ENCODE measurements at regions not wholly inside any gene's neighbourhood (a gene's known extent, or its start where the extent isn't known, plus 50 kb on each side); places are given as distances from the start of the nearest gene placed in this dataset.

GRCh38 chr14:40129159-40129558 lies 696.9 kb upstream of the FBXO33 start:
- no peak overlapping the region for H3K27ac ChIP-seq
- H3K27me3 ChIP-seq (replicated peaks in 1 of 7): no peaks in the 10 kb centered on the region
- TF ChIP-seq CTCF (IDR thresholded peaks at IDR 0.05 in 8 of 11, conservative IDR thresholded peaks at IDR 0.05 in 3 of 11) (no peak), POLR2A (IDR thresholded peaks at IDR 0.05) (no peak), POLR2AphosphoS5 (IDR thresholded peaks at IDR 0.05) (no peak)
- no peaks in the 10 kb centered on the region for H3K4me1 ChIP-seq
- H3K9me3 ChIP-seq: peaks cover 0 to 23% (median 2%) of the 10 kb centered on the region in 8 donors
- no peaks in the 10 kb centered on the region for H3K36me3 ChIP-seq
- intact Hi-C loops (cut with DNase I; ENCODE audit: low total_unique reads): no loop called here
- no peak for DNase-seq
- H3K4me3 ChIP-seq: no peak overlapping the region

GRCh38 chr14:40123816-40124215 lies 691.6 kb upstream of the FBXO33 start:
- 79 to 90% (median 89%) methylated on average over 2 of the region's 2 CpGs for WGBS, 5 donors
- TF ChIP-seq CTCF (IDR thresholded peaks at IDR 0.05 in 8 of 11, conservative IDR thresholded peaks at IDR 0.05 in 3 of 11) (no peak), POLR2A (IDR thresholded peaks at IDR 0.05) (no peak), POLR2AphosphoS5 (IDR thresholded peaks at IDR 0.05) (no peak)
- intact Hi-C loops (cut with DNase I; ENCODE audit: low total_unique reads): no loop called here
- Histone ChIP-seq H3K4me3 (no peak overlapping the region), H3K9me3 (no peaks in the 10 kb centered on the region), H3K36me3 (no peaks in the 10 kb centered on the region), H3K27ac (no peak overlapping the region), H3K4me1 (no peaks in the 10 kb centered on the region), H3K27me3 (replicated peaks in 1 of 7) (no peaks in the 10 kb centered on the region)
- no peak for DNase-seq

DNA sequence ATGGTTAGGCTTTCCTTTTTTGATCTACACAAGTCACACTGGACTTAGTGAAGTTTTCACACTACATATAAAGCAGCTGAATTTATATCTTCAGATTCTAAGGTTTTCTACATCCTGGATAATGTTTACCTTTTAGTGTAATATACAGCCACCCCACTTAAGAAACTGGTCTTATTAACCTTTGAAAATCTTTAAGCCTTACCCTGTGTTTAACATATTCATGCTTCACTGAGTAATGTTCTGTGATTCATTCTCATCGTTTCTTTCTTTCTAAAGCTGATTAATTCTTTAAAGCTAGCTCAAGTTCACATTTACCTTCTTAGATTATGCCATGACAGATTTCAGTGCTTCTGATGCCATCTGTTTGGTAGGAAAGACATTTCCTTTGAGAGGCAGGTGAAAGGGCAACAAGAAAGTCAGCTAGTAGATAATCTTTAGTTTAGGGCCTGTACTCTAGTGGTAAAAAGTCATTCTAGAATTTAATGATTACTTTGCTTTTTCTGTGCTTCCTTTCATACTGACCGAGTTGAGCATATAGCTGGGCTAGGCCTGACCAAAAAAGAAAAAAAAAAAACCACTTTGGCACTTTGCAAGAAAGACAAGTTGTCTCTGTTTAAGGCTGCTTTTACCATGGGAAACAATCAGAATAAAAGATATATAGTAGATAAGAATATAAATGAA lies 690.9 kb upstream of the FBXO33 start:
- no peak for DNase-seq
- H3K36me3 ChIP-seq: no peaks in the 10 kb centered on the region
- H3K4me1 ChIP-seq: no peaks in the 10 kb centered on the region
- no peaks in the 10 kb centered on the region for H3K9me3 ChIP-seq
- no peaks in the 10 kb centered on the region for H3K27me3 ChIP-seq (replicated peaks in 1 of 7)
- intact Hi-C loops (cut with DNase I; ENCODE audit: low total_unique reads): no loop called here
- 46 to 77% (median 57%) methylated on average over 2 of the region's 2 CpGs for WGBS, 5 donors
- TF ChIP-seq CTCF (IDR thresholded peaks at IDR 0.05 in 8 of 11, conservative IDR thresholded peaks at IDR 0.05 in 3 of 11) (no peak), POLR2AphosphoS5 (IDR thresholded peaks at IDR 0.05) (no peak)
- no peak overlapping the region for H3K27ac ChIP-seq
- H3K4me3 ChIP-seq: no peak overlapping the region

GRCh38 chr14:40119765-40120164 lies 687.5 kb upstream of the FBXO33 start:
- no peak for TF ChIP-seq CTCF (IDR thresholded peaks at IDR 0.05 in 8 of 11, conservative IDR thresholded peaks at IDR 0.05 in 3 of 11)
- TF ChIP-seq POLR2A (IDR thresholded peaks at IDR 0.05): no peak
- TF ChIP-seq POLR2AphosphoS5 (IDR thresholded peaks at IDR 0.05): no peak
- Histone ChIP-seq H3K4me3 (no peak overlapping the region), H3K27ac (no peak overlapping the region), H3K9me3 (peaks cover 0 to 6% (median 0%) of the 10 kb centered on the region in 8 donors), H3K27me3 (replicated peaks in 1 of 7) (no peaks in the 10 kb centered on the region), H3K36me3 (no peaks in the 10 kb centered on the region), H3K4me1 (no peaks in the 10 kb centered on the region)
- no peak for DNase-seq
- intact Hi-C loops (cut with DNase I; ENCODE audit: low total_unique reads): no loop called here
- 36 to 63% (median 52%) methylated on average over 2 of the region's 2 CpGs for WGBS, 5 donors
